ENCODE measurements at regions not wholly inside any gene's neighbourhood (a gene's known extent, or its start where the extent isn't known, plus 50 kb on each side); places are given as distances from the start of the nearest gene placed in this dataset.

- TF ChIP-seq CTCF (IDR thresholded peaks at IDR 0.05), result no peak
- no peak for TF ChIP-seq POLR2A (IDR thresholded peaks at IDR 0.05)
Observed at GRCh38 chr11:37995886-37996285, 1397.8 kb upstream of the RAG2 start.
